Erythroblast (primary cell): ENCODE measurements at regions not wholly inside any gene's neighbourhood (a gene's known extent, or its start where the extent isn't known, plus 50 kb on each side); places are given as distances from the start of the nearest gene placed in this dataset.

Experiments used
- GATA1 ChIP-seq: IDR thresholded peaks from 2 replicates; pipeline ENCODE4 v1.6.1; 2011; ENCODE audit warnings: low read depth, mild to moderate bottlenecking, control low read depth, low read length, moderate library complexity
- POLR2A ChIP-seq: IDR thresholded peaks from 2 replicates; pipeline ENCODE4 v1.6.1; 2011; ENCODE audit warnings: mild to moderate bottlenecking, low read length

GRCh38 chr22:47420211-47420610 is 657.8 kb downstream of the TBC1D22A start:
- TF ChIP-seq POLR2A (no peak), GATA1 (no peak)
